GM23338 (cell line): ENCODE measurements at regions not wholly inside any gene's neighbourhood (a gene's known extent, or its start where the extent isn't known, plus 50 kb on each side); places are given as distances from the start of the nearest gene placed in this dataset.

Experiments used
- ATAC-seq: fragments of 200-7000 bp; cut with Tn5 transposase; 3 replicates; pipeline ENCODE4 v1.9.1; 2020
- DNase-seq: peaks from one replicate; pipeline ENCODE4 v3.0.0-alpha.2; 2015; ENCODE audit warnings: low spot score
- H2AFZ ChIP-seq: fragments of 200-600 bp; sonication (generic); 2 replicates; pipeline ENCODE4 v1.8.0; 2016; ENCODE audit warnings: antibody characterized with exemption, mild to moderate bottlenecking, moderate library complexity
- H3F3A ChIP-seq: fragments of 200-600 bp; sonication (generic); replicated peaks from 2 replicates; pipeline ENCODE4 v1.8.0; 2017; ENCODE audit warnings: antibody characterized with exemption, mixed run types, low read depth
- H3K27ac ChIP-seq: fragments of 200-600 bp; sonication (generic); 2 replicates; pipeline ENCODE4 v1.6.1; 2016; ENCODE audit warnings: low read depth
- H3K27me3 ChIP-seq: fragments of 200-600 bp; sonication (generic); 2 replicates; pipeline ENCODE4 v1.8.0; 2016; ENCODE audit warnings: mild to moderate bottlenecking, mixed run types, moderate library complexity; ENCODE audit not compliant: insufficient read depth
- H3K36me3 ChIP-seq: fragments of 200-600 bp; sonication (generic); 2 replicates; pipeline ENCODE4 v1.8.0; 2016; ENCODE audit warnings: mild to moderate bottlenecking; ENCODE audit not compliant: insufficient read depth
- H3K4me1 ChIP-seq: fragments of 200-600 bp; sonication (generic); 2 replicates; pipeline ENCODE4 v1.8.0; 2016; ENCODE audit warnings: mild to moderate bottlenecking, moderate library complexity; ENCODE audit not compliant: insufficient read depth
- H3K4me2 ChIP-seq: fragments of 200-600 bp; sonication (generic); 2 replicates; pipeline ENCODE4 v1.7.1; 2017; ENCODE audit warnings: mixed run types
- H3K4me3 ChIP-seq: fragments of 200-600 bp; sonication (generic); 2 replicates; pipeline ENCODE4 v1.6.1; 2016; ENCODE audit warnings: mixed run types
- H3K79me2 ChIP-seq: fragments of 200-600 bp; sonication (generic); replicated peaks from 2 replicates; pipeline ENCODE4 v1.8.0; 2017; ENCODE audit warnings: mild to moderate bottlenecking; ENCODE audit not compliant: insufficient read depth
- H3K9me2 ChIP-seq: fragments of 200-600 bp; sonication (generic); 2 replicates; pipeline ENCODE4 v1.8.0; 2017; ENCODE audit not compliant: insufficient read depth
- H4K20me1 ChIP-seq: fragments of 200-600 bp; sonication (generic); replicated peaks from 2 replicates; pipeline ENCODE4 v1.8.0; 2017; ENCODE audit warnings: mild to moderate bottlenecking; ENCODE audit not compliant: insufficient read depth
- H3K27ac Mint-ChIP-seq: 2 replicates; pipeline ENCODE4 v1.8.0; 2020; ENCODE audit warnings: inconsistent platforms, mild to moderate bottlenecking, moderate library complexity, mixed read lengths
- H3K27me3 Mint-ChIP-seq: 3 replicates; pipeline ENCODE4 v1.8.0; 2022; ENCODE audit warnings: low read depth, mild to moderate bottlenecking, moderate library complexity, mixed read lengths, inconsistent platforms; ENCODE audit not compliant: insufficient read depth, poor library complexity
- H3K36me3 Mint-ChIP-seq: 3 replicates; pipeline ENCODE4 v1.8.0; 2021; ENCODE audit warnings: low read depth, mild to moderate bottlenecking, inconsistent platforms, moderate library complexity, mixed read lengths
- H3K4me1 Mint-ChIP-seq: 3 replicates; pipeline ENCODE4 v1.8.0; 2020; ENCODE audit warnings: mild to moderate bottlenecking, inconsistent platforms, mixed read lengths
- H3K4me3 Mint-ChIP-seq: 3 replicates; pipeline ENCODE4 v1.8.0; 2021; ENCODE audit warnings: moderate library complexity, mild to moderate bottlenecking, inconsistent platforms, mixed read lengths
- H3K9me3 Mint-ChIP-seq: 3 replicates; pipeline ENCODE4 v1.8.0; 2020; ENCODE audit warnings: moderate library complexity, mild to moderate bottlenecking, inconsistent platforms, mixed read lengths
- CREB1 ChIP-seq: fragments of 250-450 bp; sonication (Bioruptor Pico); IDR thresholded peaks from 2 replicates; pipeline ENCODE4 v1.5.0; 2020; ENCODE audit warnings: low read depth, mild to moderate bottlenecking, moderate library complexity
- ETS1 ChIP-seq: IDR thresholded peaks from 2 replicates; pipeline ENCODE4 v1.6.1; 2016; ENCODE audit warnings: antibody characterized with exemption
- EZH2 ChIP-seq: fragments of 200-600 bp; sonication (generic); IDR thresholded peaks from one replicate; pipeline ENCODE4 v1.8.0; 2017; ENCODE audit warnings: antibody characterized with exemption, mild to moderate bottlenecking, low read depth; ENCODE audit not compliant: unreplicated experiment
- EZH2phosphoT487 ChIP-seq: fragments of 200-600 bp; sonication (generic); IDR thresholded peaks from one replicate; pipeline ENCODE4 v1.8.1; 2018; ENCODE audit warnings: antibody characterized with exemption; ENCODE audit not compliant: unreplicated experiment
- JUNB ChIP-seq: IDR thresholded peaks from one replicate; pipeline ENCODE4 v1.6.1; 2016; ENCODE audit warnings: antibody characterized with exemption; ENCODE audit not compliant: unreplicated experiment
- NANOG ChIP-seq: IDR thresholded peaks from 2 replicates; pipeline ENCODE4 v1.6.1; 2016; ENCODE audit warnings: antibody characterized with exemption, borderline replicate concordance
- POLR2AphosphoS5 ChIP-seq: IDR thresholded peaks from 2 replicates; pipeline ENCODE4 v1.6.1; 2016; ENCODE audit warnings: antibody characterized with exemption, low read depth
- STAT1 ChIP-seq: IDR thresholded peaks from one replicate; pipeline ENCODE4 v1.6.1; 2016; ENCODE audit warnings: antibody characterized with exemption; ENCODE audit not compliant: unreplicated experiment
- ZNF114 ChIP-seq: fragments of 250-450 bp; sonication (Bioruptor Pico); IDR thresholded peaks from 2 replicates; pipeline ENCODE4 v1.5.0; 2020; ENCODE audit warnings: mild to moderate bottlenecking, moderate library complexity
- ZNF331 ChIP-seq: fragments of 250-450 bp; sonication (Bioruptor Pico); IDR thresholded peaks from 2 replicates; pipeline ENCODE4 v1.5.0; 2020; ENCODE audit warnings: low read depth, mild to moderate bottlenecking, moderate library complexity
- ZNF462 ChIP-seq: fragments of 250-450 bp; sonication (Bioruptor Pico); IDR thresholded peaks from 2 replicates; pipeline ENCODE4 v1.5.0; 2020; ENCODE audit warnings: mild to moderate bottlenecking, moderate library complexity
- TF ChIP-seq, protein P1 (sequence below), 2 experiments: fragments of 200-600 bp in 1 of 2; sonication (generic) in 1 of 2; conservative IDR thresholded peaks; 2 replicates each; pipeline versions ENCODE4 v1.5.1 to v1.6.1; 2016 to 2017; ENCODE audit warnings: antibody characterized with exemption in 2 of 2, low read depth in 2 of 2, mild to moderate bottlenecking in 2 of 2, moderate library complexity in 1 of 2
- TF ChIP-seq, protein P2 (sequence below): IDR thresholded peaks from one replicate; pipeline ENCODE4 v1.6.1; 2018; ENCODE audit warnings: antibody characterized with exemption; ENCODE audit not compliant: unreplicated experiment

DNA sequence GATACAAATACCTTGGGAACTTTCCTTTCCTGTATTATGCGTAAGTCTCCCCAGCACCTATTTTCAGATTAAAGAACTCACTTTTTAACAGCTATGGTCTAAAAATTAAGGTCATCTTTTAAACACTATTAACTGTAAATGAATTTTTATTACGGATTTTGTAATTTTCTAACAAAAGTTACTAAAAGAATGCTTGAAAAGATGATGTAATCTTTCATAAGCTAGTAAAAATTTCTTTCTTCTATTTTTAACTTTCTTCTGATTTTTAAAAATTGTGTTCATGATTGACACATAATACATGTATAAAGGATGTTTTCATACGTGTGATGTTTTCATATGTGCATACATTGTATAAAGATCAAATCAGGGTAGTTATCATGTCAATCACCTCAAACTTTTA, 291.2 kb upstream of the MBL2 start:
- H3K27ac ChIP-seq: no peak overlapping the region
- no peak overlapping the region for H3K4me3 ChIP-seq
- H3K36me3 Mint-ChIP-seq: no peaks in the 10 kb centered on the region; the same call in 2 of the 3 replicates

More for the DNA sequence above, 291.2 kb upstream of the MBL2 start:
- no peaks in the 10 kb centered on the region for H3K36me3 ChIP-seq
- Mint-ChIP-seq H3K27me3 (no peaks in the 10 kb centered on the region), H3K9me3 (peaks cover 15% of the 10 kb centered on the region; the same call in 1 of the 3 replicates), H3K27ac (no peak overlapping the region), H3K4me1 (no peaks in the 10 kb centered on the region), H3K4me3 (no peak overlapping the region)
- DNase-seq (no peak), ATAC-seq (no peak)
- no peaks in the 10 kb centered on the region for H4K20me1 ChIP-seq
- TF ChIP-seq ZNF331 (CRISPR knock-in tag): no peak
- TF ChIP-seq, protein P1, sequence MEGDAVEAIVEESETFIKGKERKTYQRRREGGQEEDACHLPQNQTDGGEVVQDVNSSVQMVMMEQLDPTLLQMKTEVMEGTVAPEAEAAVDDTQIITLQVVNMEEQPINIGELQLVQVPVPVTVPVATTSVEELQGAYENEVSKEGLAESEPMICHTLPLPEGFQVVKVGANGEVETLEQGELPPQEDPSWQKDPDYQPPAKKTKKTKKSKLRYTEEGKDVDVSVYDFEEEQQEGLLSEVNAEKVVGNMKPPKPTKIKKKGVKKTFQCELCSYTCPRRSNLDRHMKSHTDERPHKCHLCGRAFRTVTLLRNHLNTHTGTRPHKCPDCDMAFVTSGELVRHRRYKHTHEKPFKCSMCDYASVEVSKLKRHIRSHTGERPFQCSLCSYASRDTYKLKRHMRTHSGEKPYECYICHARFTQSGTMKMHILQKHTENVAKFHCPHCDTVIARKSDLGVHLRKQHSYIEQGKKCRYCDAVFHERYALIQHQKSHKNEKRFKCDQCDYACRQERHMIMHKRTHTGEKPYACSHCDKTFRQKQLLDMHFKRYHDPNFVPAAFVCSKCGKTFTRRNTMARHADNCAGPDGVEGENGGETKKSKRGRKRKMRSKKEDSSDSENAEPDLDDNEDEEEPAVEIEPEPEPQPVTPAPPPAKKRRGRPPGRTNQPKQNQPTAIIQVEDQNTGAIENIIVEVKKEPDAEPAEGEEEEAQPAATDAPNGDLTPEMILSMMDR (conservative IDR thresholded peaks at IDR 0.05; ENCODE audit: low read depth in 2 of 2): no peak
- no peak for TF ChIP-seq NANOG
- TF ChIP-seq ZNF462: no peak
- no peak for TF ChIP-seq POLR2AphosphoS5
- no peak for TF ChIP-seq EZH2phosphoT487
- TF ChIP-seq CREB1 (CRISPR knock-in tag): no peak
- TF ChIP-seq ZNF114 (CRISPR knock-in tag): no peak
- no peak for TF ChIP-seq ETS1
- no peak for TF ChIP-seq EZH2
- TF ChIP-seq, protein P2, sequence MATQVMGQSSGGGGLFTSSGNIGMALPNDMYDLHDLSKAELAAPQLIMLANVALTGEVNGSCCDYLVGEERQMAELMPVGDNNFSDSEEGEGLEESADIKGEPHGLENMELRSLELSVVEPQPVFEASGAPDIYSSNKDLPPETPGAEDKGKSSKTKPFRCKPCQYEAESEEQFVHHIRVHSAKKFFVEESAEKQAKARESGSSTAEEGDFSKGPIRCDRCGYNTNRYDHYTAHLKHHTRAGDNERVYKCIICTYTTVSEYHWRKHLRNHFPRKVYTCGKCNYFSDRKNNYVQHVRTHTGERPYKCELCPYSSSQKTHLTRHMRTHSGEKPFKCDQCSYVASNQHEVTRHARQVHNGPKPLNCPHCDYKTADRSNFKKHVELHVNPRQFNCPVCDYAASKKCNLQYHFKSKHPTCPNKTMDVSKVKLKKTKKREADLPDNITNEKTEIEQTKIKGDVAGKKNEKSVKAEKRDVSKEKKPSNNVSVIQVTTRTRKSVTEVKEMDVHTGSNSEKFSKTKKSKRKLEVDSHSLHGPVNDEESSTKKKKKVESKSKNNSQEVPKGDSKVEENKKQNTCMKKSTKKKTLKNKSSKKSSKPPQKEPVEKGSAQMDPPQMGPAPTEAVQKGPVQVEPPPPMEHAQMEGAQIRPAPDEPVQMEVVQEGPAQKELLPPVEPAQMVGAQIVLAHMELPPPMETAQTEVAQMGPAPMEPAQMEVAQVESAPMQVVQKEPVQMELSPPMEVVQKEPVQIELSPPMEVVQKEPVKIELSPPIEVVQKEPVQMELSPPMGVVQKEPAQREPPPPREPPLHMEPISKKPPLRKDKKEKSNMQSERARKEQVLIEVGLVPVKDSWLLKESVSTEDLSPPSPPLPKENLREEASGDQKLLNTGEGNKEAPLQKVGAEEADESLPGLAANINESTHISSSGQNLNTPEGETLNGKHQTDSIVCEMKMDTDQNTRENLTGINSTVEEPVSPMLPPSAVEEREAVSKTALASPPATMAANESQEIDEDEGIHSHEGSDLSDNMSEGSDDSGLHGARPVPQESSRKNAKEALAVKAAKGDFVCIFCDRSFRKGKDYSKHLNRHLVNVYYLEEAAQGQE: no peak
- no peak for TF ChIP-seq STAT1
- no peak for TF ChIP-seq JUNB
- H3K27me3 ChIP-seq: no peaks in the 10 kb centered on the region
- no peaks in the 10 kb centered on the region for H3K9me2 ChIP-seq
- no peaks in the 10 kb centered on the region for H3F3A ChIP-seq
- H3K79me2 ChIP-seq: no peaks in the 10 kb centered on the region
- no peaks in the 10 kb centered on the region for H3K4me1 ChIP-seq
- no peak overlapping the region for H2AFZ ChIP-seq
- no peak overlapping the region for H3K4me2 ChIP-seq
